NCI-H510A (cell line): ENCODE measurements at regions not wholly inside any gene's neighbourhood (a gene's known extent, or its start where the extent isn't known, plus 50 kb on each side); places are given as distances from the start of the nearest gene placed in this dataset.
A peak's percentile ranks its signal among the peaks of the same experiment; 100 is the strongest.
"Not testable (repeated sequence)": the region's sequence is repeated elsewhere in the genome, so short reads cannot be mapped to it uniquely, and the experiment has no call there.

Experiments used
- DNase-seq: peaks from one replicate; lab custom pipeline; 2025; lab: John Stamatoyannopoulos, UW

GRCh38 chr12:87421233-87421632 is 608.0 kb downstream of the C12orf50 start:
- DNase-seq: not testable (repeated sequence)

DNA sequence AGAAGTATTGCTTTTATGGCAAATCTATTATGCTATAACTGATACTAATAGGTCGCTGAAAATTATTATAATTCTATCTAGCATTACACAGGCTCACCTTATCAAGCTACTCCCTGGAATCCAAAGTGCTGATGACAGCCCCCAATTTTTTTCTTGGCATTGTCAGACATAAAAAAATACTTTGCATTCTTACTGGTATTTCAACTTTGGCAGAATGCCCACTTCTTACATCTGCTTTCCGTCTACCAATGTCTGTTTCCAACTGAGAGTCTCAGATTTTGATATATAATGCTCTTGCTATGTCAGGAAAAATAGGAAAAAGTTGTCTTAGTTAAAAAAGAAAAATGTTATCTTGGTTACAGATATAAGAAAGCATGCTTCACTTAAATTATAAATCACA is 615.4 kb downstream of the C12orf50 start:
- no peak for DNase-seq

- no peak for DNase-seq
Observed at GRCh38 chr12:87406926-87407325, 622.3 kb downstream of the C12orf50 start.

DNA sequence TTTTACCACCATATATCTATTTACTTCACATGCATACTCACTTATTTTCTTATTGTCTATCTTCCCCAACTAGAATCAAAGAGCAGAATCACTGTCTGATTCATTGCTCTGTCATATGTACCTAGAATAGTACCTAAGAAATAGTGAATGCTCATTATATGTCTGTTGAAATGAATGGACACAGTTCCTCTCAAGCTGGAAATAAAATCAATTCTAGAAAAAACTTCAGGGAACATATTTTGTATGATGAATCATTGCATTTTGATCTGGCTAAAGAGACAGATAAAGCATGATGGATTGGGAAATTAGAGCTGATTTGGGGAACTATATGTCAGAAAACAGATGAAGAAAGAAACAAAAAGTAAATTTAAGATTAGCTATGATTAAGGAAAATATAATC is 623.3 kb downstream of the C12orf50 start:
- no peak for DNase-seq

DNA sequence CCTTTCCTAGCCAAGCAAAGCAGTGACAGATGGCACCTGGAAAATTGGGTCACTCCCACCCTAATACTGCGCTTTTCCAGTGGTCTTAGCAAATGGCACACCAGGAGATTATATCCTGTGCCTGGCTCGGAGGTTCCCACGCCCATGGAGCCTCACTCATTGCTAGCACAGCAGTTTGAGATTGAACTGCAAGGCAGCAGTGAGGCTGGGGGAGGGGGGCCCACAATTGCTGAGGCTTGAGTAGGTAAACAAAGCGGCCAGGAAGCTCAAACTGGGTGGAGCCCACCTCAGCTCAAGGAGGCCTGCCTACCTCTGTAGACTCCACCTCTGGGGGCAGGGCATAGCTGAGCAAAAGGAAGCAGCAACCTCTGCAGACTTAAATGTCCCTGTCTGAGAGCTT is 635.0 kb downstream of the C12orf50 start:
- not testable (repeated sequence) for DNase-seq

- no peak for DNase-seq
Observed at GRCh38 chr12:87388376-87388775, 640.8 kb downstream of the C12orf50 start.

DNA sequence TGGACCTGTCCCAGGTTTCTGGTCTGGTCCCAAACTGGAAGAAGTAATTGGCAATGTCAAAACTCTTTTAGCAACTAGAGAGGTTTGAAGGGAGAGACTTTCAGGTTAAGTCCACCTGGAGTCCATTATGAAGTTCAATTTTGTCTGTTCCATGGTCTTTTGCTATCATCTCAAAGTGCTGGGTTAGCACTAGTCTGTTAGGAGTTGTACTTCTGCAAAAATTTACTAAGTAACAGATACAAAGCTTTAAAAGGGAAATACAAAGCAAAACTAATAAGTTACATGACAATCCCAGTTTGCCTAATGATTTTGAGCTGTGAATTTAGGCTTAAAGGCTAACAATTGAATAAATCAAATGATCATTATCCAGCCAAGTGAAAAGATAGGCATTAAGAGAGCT is 643.9 kb downstream of the C12orf50 start:
- DNase-seq: no peak

DNA sequence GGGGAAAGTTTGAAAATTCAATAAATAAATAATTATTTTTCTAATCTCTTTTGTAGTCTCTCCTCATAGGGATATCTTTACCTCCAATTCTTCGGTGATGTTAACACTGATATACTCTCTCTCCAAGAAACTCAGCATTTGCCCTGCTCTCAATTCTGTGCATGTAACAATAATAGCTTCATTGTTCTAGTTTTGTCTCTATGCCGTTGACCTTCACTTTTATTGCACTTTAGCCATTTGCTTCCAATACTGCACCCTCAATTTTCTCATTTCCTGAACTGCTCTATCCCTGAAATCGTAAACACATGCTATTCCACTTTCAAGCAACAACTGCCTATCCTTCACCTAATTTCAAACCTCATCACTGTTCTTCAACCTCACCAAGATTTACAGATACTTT is 645.0 kb downstream of the C12orf50 start:
- DNase-seq: no peak

DNA sequence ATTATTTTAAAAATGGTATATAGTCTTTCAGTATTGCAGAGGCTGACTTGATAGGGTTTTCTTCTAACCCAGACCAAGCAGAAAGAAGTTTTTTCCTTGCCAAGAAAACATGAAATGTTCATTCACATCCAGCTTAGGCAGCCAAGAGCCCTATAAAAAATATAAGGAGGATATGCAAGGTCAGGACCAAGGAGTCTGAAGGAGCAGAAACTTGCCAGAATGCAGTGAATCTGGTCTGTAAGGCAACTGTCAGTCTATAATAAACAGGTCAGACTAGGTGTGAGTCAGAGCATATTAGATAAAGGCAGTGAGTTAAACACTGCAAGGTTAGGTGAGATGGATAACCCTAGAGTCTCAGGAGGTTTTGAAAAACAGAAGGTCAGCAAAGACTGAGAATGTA is 645.5 kb downstream of the C12orf50 start:
- DNase-seq: no peak

GRCh38 chr12:87382959-87383566 is 646.1 kb downstream of the C12orf50 start:
- no peak for DNase-seq

DNA sequence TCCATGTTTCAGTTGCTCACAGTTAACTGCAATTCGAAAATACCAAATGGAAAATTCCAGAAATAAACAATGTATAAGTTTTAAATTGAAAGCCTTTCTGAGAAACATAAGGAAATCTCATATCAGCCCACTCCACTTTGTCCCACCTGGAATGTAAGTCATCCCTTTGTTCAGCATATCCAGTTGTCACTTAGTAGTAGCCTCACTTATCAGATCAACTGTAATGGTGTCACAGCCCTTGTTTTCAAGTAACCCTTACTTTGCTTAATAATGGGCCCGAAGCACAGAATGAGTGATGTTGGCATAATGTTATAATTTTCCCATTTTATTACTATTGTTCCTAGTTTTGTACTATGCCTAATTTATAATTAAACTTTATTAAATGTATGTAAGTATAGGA is 646.8 kb downstream of the C12orf50 start:
- no peak for DNase-seq

GRCh38 chr12:87381742-87382141 is 647.5 kb downstream of the C12orf50 start:
- no peak for DNase-seq

DNA sequence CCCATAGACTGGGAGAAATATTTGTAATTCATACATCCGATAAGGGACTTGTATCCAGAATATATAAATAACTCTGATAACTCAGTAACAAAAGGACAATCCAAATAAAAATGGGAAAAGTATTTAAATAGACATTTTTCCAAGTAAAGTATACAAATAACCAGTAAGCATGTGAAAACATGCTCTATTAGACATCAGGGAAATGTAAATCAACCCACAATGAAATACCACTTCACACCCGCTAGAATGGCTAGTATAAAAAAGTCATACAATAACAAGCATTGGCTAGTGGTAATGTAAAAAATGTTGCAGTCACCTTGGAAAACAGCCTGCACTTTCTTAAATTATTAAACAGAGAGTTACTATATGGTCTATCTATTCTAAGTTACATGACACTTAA is 650.7 kb downstream of the C12orf50 start:
- no peak for DNase-seq

- DNase-seq: no peak
Observed at GRCh38 chr12:87376722-87377121, 652.5 kb downstream of the C12orf50 start.

GRCh38 chr12:87369161-87369560 is 660.0 kb downstream of the C12orf50 start:
- DNase-seq: no peak

- peak; percentile 7 for DNase-seq
Observed at GRCh38 chr12:87368259-87368658, 660.9 kb downstream of the C12orf50 start.

- DNase-seq: peak; percentile 20
Observed at GRCh38 chr12:87365423-87365822, 663.8 kb downstream of the C12orf50 start.

- DNase-seq: no peak
Observed at GRCh38 chr12:87363497-87364084, 665.6 kb downstream of the C12orf50 start.

DNA sequence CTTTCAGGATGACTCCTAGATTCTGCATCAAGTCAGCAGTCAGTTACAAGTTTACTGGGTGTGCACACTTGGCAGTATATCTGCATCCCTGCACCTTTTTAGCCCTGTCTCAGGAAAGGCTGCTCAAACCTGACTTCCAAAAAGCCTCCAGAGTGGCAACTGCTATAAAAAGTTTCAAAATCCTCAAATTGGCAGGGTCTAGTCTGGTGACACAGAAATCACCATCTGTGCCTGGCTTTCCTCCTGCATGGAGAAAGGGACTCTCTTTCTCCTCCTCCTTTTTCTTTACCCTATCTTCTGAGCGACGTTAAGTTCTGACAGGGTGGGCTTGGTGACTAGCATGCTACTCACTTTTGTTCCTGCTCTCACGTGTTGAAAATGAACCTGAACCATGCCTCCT is 679.5 kb downstream of the C12orf50 start:
- DNase-seq: no peak

GRCh38 chr12:87348071-87348470 is 681.1 kb downstream of the C12orf50 start:
- DNase-seq: no peak

DNA sequence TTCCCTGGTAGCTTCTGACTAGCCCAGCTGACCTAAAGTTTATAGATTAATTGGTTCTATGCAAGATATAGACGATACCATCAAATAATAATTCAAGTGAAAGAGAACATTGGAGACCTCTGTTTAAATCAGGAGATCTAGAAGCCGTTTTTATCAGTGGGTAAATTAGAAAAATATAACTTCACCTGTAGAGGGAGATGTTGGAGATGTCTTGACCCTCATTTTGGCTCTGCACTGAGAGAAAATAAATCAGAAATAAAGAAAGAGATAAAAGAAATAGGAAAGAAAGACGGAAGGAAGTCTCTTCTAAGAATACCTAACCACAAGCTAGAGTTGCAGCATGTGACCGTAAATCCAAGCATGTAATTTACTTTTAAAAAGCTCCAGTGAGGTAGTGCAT is 684.5 kb downstream of the C12orf50 start:
- DNase-seq: no peak

DNA sequence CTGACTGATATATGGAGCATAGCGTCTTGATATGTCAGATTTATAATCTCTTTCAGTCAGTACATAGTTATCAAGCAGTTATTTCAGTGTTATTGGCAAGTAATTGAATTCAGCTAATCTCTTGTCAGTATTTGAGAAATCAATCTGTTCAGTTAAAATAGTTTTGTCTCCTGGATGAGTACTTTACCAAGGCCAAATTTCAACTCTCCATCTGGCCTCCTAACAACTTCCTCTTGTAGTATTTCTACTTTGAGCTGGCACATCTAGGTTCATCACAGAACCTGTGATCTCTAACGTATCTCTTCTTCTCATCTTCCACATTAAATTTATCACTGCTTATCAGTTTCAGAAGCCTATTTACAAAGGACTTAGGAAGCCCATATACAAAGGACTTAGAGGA is 690.5 kb downstream of the C12orf50 start:
- no peak for DNase-seq

GRCh38 chr12:87336814-87337336 is 692.3 kb downstream of the C12orf50 start:
- DNase-seq: no peak
